Mucosa of stomach (tissue), 1 donor: ENCODE measurements at regions not wholly inside any gene's neighbourhood (a gene's known extent, or its start where the extent isn't known, plus 50 kb on each side); places are given as distances from the start of the nearest gene placed in this dataset.

ENCODE experiments used
- H3K27me3 ChIP-seq: one replicate; pipeline ENCODE4 v1.7.0; 2013; ENCODE audit warnings: mild to moderate bottlenecking, low read length; ENCODE audit not compliant: control insufficient read depth, insufficient read depth
- H3K36me3 ChIP-seq: one replicate; pipeline ENCODE4 v1.7.0; 2013; ENCODE audit warnings: low read length; ENCODE audit not compliant: control insufficient read depth, insufficient read depth
- H3K4me1 ChIP-seq: one replicate; pipeline ENCODE4 v1.7.0; 2013; ENCODE audit warnings: mild to moderate bottlenecking, low read length; ENCODE audit not compliant: control insufficient read depth, insufficient read depth
- H3K4me3 ChIP-seq: one replicate; pipeline ENCODE4 v1.7.0; 2013; ENCODE audit warnings: low read length
- H3K9ac ChIP-seq: one replicate; pipeline ENCODE4 v1.7.0; 2013; ENCODE audit warnings: mild to moderate bottlenecking, low read length, moderate library complexity
- H3K9me3 ChIP-seq: one replicate; pipeline ENCODE4 v1.7.0; 2013; ENCODE audit warnings: mild to moderate bottlenecking, low read length, moderate library complexity; ENCODE audit not compliant: control insufficient read depth
- donor health status: Pancreatic carcinoma.

GRCh38 chr1:163440090-163440489, 118.3 kb downstream of the NUF2 start:
- no peaks in the 10 kb centered on the region for H3K36me3 ChIP-seq
- no peaks in the 10 kb centered on the region for H3K9me3 ChIP-seq
- no peak overlapping the region for H3K9ac ChIP-seq
- no peak overlapping the region for H3K4me3 ChIP-seq
- H3K4me1 ChIP-seq = no peaks in the 10 kb centered on the region
- no peaks in the 10 kb centered on the region for H3K27me3 ChIP-seq

DNA sequence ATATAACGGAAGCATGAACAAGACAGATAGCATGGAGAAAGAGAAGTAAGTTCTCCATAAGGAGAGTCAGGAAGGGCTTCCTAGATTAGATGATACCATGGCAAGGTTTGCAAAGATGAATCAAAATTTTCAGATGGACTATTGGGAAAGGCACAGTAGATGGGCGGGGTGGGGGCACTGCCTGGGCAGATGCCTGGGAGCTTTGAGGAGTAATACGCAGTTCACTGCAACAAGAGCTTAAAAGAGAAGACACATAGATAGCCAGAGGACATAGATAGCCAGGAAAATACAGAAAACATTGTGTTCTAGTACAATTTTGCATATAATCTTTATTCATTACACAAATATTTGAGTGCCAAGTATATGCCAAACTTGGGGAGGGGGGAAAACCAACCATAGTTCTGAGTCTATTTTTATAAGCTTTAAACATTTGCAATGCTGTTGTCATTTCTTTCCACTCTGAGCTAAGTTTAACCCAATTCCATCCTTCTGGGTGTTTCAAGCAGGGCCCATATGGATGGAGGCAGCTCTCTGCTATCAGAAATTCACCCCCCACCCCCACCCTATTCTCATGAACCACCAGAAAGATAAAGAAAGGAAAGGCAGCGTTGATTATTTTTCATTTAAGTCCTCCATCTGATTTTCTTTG, 120.6 kb downstream of the NUF2 start:
- no peaks in the 10 kb centered on the region for H3K4me1 ChIP-seq
- no peaks in the 10 kb centered on the region for H3K9me3 ChIP-seq
- no peaks in the 10 kb centered on the region for H3K36me3 ChIP-seq
- no peak overlapping the region for H3K9ac ChIP-seq
- H3K27me3 ChIP-seq = no peaks in the 10 kb centered on the region
- H3K4me3 ChIP-seq = no peak overlapping the region

- Histone ChIP-seq H3K4me1 (no peaks in the 10 kb centered on the region), H3K27me3 (no peaks in the 10 kb centered on the region), H3K9ac (no peak overlapping the region), H3K36me3 (no peaks in the 10 kb centered on the region), H3K4me3 (no peak overlapping the region), H3K9me3 (no peaks in the 10 kb centered on the region)
Measured at GRCh38 chr1:163442895-163443294, 121.1 kb downstream of the NUF2 start.

DNA sequence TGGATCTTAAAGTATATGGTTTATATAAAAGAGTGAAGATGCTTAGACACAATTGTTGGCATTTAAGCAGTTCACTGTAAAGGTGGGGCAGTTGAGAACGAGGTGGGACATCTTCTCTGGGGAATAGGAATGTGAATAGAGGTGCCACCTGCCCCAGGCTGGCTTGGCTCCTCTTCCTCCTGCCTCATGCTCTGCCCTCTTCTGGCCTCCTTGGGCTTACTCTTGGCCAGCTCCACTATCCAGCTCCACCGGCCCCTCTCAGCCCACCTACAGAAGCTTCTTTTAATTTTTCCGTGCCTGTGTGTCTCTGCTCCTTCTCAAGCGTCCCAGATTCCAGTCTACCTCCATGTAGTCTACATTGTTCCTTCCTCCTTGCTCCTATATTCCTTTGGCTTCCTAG, 122.1 kb downstream of the NUF2 start:
- Histone ChIP-seq H3K9ac (no peak overlapping the region), H3K9me3 (no peaks in the 10 kb centered on the region), H3K36me3 (no peaks in the 10 kb centered on the region), H3K4me3 (no peak overlapping the region), H3K4me1 (no peaks in the 10 kb centered on the region), H3K27me3 (no peaks in the 10 kb centered on the region)

DNA sequence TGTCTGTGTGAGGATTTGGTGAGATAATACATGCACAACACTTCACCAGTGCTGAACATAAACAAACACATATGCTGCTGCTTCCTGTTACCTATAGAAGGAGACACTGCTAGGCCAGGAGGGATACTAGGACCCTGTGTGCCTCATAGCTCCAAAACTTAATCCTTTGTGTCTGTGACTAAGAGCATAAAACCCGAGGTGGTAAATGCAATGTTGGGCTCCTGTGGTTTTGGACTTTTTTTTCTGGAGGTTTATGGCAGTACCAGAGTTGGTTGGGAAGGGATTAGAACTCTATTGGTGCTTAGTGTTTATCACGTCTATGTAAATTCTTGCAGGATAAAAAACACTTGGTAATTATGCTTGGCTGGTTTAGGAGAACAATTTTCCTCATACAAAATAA, 122.9 kb downstream of the NUF2 start:
- Histone ChIP-seq H3K27me3 (no peaks in the 10 kb centered on the region), H3K4me3 (no peak overlapping the region), H3K36me3 (no peaks in the 10 kb centered on the region), H3K9ac (no peak overlapping the region), H3K9me3 (no peaks in the 10 kb centered on the region), H3K4me1 (no peaks in the 10 kb centered on the region)

DNA sequence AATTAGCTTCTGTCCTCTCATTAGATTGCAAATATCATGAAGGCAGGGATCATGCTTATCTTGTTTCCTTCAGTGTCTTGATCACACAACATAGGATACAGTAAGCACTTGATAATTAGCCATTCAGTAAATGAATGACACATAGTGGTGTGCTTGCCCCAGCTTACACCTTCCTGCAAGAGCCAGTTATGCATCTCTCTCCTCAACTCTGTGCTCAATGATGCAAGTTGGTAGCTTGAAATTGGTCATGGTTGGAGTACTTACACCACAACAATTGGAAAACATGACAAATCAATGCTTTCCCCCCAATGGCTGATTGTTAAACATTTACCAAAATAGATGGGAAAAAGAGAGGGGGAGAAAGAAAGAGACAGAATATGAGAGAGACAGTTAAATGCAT, 129.2 kb downstream of the NUF2 start:
- Histone ChIP-seq H3K4me1 (no peaks in the 10 kb centered on the region), H3K9me3 (no peaks in the 10 kb centered on the region), H3K9ac (no peak overlapping the region), H3K27me3 (no peaks in the 10 kb centered on the region), H3K36me3 (no peaks in the 10 kb centered on the region), H3K4me3 (no peak overlapping the region)

DNA sequence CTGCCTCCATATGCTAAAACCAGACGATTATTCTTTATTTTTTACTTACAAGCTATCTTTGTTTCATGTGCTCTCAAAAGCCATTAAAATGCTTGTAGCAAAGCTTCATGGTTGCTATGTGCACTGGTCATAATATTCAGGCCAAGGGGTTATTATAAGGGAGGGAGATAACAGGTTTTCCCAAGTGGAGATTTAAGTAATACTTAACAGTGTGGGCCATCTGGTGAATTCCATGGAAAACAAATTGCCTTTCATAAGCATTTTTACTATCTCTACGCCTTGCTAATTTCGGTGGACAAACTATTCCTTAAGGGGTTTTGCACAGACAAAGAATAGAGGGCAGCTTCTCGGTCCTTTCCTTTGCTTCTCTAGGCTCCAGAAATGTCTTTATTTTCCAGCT, 137.8 kb downstream of the NUF2 start:
- no peak overlapping the region for H3K9ac ChIP-seq
- no peaks in the 10 kb centered on the region for H3K27me3 ChIP-seq
- no peaks in the 10 kb centered on the region for H3K36me3 ChIP-seq
- H3K4me3 ChIP-seq = no peak overlapping the region
- no peaks in the 10 kb centered on the region for H3K4me1 ChIP-seq
- H3K9me3 ChIP-seq = no peaks in the 10 kb centered on the region

DNA sequence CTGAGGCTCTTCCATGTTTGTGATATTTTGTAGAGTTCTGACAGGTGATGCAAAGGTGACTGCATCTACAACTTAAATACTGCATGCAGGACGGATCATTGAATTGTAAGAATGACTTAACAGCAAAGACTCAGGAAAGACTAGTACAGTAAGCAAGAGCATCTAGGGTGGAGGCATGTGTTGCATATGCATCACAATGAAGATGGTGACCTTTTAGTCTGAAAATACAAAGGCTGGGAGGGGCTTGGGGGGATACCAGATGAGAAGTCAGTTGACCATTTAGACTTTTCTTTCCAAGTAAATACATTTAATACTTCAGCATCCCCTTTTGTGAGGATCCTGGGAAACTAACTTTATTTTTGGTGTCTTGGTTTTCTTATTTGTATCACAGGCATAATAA, 145.5 kb downstream of the NUF2 start:
- Histone ChIP-seq H3K9ac (no peak overlapping the region), H3K4me3 (no peak overlapping the region), H3K27me3 (no peaks in the 10 kb centered on the region), H3K9me3 (no peaks in the 10 kb centered on the region), H3K4me1 (no peaks in the 10 kb centered on the region), H3K36me3 (no peaks in the 10 kb centered on the region)

DNA sequence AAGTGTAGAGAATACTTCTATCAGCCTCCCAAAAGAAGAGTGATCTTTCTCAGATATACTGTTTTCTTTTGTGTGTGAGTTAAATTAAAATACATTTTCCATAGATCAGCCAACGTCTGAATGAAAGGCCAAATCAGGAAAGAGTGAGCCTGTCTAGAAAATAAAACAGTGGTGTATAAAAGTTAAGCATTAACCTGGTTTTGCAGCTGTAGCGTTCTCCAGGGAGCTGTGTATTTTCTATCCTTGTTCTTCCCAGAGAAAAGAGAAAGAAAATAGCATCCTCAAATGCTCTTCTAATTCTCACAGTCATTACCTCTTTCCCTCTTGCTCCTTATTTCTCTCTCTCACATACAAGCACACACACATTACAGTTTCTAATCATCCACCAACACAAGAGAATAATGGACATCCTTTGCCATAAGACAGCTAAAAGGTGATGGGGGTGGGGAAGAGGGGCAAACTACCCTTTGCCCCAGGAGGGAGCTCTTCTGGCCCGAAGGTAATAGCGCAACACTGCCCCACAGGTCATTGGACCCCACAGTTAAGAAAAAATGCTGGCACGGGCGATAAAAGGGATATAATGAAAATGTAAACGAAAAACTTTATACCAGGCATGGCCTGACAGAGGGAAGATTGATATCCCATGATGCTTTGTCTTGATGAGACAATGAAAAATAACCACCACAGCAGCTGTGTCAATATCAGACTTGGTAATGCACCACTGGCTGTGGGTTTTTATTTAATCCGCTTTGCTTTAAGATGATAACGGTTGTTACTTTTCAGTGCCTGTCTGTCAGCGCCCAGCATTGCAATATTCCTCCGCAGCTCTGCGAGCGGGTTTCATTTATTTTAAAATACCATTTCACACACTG, 150.3 kb downstream of the NUF2 start:
- Histone ChIP-seq H3K27me3 (no peaks in the 10 kb centered on the region), H3K9me3 (no peaks in the 10 kb centered on the region), H3K36me3 (no peaks in the 10 kb centered on the region), H3K9ac (no peak overlapping the region), H3K4me1 (no peaks in the 10 kb centered on the region), H3K4me3 (no peak overlapping the region)

- H3K4me3 ChIP-seq = no peak overlapping the region
- no peaks in the 10 kb centered on the region for H3K36me3 ChIP-seq
- H3K9me3 ChIP-seq = no peaks in the 10 kb centered on the region
- H3K4me1 ChIP-seq = no peaks in the 10 kb centered on the region
- no peaks in the 10 kb centered on the region for H3K27me3 ChIP-seq
- H3K9ac ChIP-seq = no peak overlapping the region
Measured at GRCh38 chr1:163472651-163473248, 151.0 kb downstream of the NUF2 start.

- no peak overlapping the region for H3K4me3 ChIP-seq
Measured at GRCh38 chr1:163477276-163477830, 155.6 kb downstream of the NUF2 start.

More at GRCh38 chr1:163477276-163477830, 155.6 kb downstream of the NUF2 start:
- no peaks in the 10 kb centered on the region for H3K36me3 ChIP-seq
- no peaks in the 10 kb centered on the region for H3K27me3 ChIP-seq
- no peak overlapping the region for H3K9ac ChIP-seq
- no peaks in the 10 kb centered on the region for H3K9me3 ChIP-seq
- no peaks in the 10 kb centered on the region for H3K4me1 ChIP-seq
